ENCODE measurements at regions not wholly inside any gene's neighbourhood (a gene's known extent, or its start where the extent isn't known, plus 50 kb on each side); places are given as distances from the start of the nearest gene placed in this dataset.

DNA sequence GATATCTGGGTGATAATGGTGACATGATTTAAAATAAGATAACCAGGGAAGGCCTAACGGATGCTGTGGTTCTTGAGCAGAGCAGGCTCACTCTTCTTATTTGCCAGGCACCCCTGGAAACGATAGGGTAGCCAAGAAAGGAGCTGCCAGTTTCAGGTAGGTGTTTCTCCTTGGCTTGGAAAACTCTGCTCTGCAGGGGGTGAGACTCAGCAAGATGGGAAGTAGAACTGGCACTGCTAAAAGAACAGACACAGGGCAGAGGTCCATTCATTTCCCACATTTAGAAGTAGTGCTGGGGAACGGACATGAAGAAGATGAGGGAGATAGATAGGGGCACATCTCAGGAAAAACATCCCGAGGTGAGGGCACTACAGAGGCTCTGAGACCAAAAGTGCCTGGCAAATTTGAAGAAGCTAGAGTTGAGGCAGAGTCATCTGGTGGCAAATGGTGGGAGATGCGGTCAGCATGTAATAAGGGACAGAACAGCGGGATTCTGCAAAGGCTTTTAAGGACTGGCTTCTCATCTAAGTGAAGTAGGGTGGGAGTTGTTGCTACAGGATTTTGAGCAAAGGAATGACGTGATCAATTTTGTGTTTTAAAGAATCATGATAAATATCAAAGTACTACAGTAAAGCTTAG lies 323.4 kb upstream of the PLSCR5 start:
- H3K27ac ChIP-seq (ENCODE audit: low read depth, low read length): no peak overlapping the region
- H3K27me3 ChIP-seq (ENCODE audit: control insufficient read depth, insufficient read depth, low read length): no peaks in the 10 kb centered on the region
- no peaks in the 10 kb centered on the region for H3K9me3 ChIP-seq (ENCODE audit: control insufficient read depth, insufficient read depth, low read depth, low read length)
- no peak overlapping the region for H3K4me3 ChIP-seq (ENCODE audit: low read depth, low read length)
- no peaks in the 10 kb centered on the region for H3K36me3 ChIP-seq (ENCODE audit: control insufficient read depth, insufficient read depth, low read length)
- H3K4me1 ChIP-seq (ENCODE audit: control insufficient read depth, insufficient read depth, low read length): no peaks in the 10 kb centered on the region
- H3K9ac ChIP-seq (ENCODE audit: low read length): no peak overlapping the region

DNA sequence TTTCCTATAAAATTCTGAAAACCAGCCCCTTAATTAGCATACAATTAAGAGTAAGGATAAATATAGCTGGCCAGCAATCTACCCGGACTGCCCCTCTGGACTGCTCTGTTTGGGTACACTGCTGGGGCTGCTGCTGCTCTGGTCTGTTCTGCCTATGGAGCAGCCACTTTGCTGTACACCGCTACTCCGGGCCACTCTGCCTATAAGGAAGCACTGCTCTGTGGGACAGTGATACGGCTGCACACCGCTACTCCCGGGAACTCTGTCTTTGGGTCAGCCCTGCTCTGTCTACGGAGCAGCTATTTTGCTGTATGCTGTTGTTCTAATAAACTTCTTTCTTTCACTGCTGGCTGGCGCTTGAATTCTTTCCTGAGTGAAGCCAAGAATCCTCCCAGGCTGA lies 316.5 kb upstream of the PLSCR5 start:
- Histone ChIP-seq H3K9me3 (ENCODE audit: control insufficient read depth, insufficient read depth, low read depth, low read length) (no peaks in the 10 kb centered on the region), H3K36me3 (ENCODE audit: control insufficient read depth, insufficient read depth, low read length) (no peaks in the 10 kb centered on the region), H3K27me3 (ENCODE audit: control insufficient read depth, insufficient read depth, low read length) (no peaks in the 10 kb centered on the region), H3K4me1 (ENCODE audit: control insufficient read depth, insufficient read depth, low read length) (no peaks in the 10 kb centered on the region), H3K4me3 (ENCODE audit: low read depth, low read length) (no peak overlapping the region), H3K9ac (ENCODE audit: low read length) (no peak overlapping the region), H3K27ac (ENCODE audit: low read depth, low read length) (no peak overlapping the region)

DNA sequence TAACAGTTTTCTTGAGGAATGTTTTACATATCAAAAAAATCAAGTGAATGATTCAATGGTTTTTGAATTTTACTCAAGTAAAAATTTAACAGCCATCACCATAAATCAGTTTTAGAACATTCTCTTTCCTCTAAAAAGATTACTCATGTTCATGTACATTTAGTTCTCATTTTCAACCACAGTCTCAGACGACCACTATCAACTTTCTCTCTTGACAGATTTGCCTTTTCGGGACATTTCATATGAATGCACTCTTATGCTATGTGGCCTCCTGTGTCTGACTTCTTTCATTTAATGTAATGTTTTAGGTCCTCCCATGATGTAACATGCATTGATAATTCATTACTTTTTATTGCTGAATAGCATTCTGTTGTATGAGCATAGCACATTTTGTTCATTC lies 309.3 kb upstream of the PLSCR5 start:
- H3K9me3 ChIP-seq (ENCODE audit: control insufficient read depth, insufficient read depth, low read depth, low read length): no peaks in the 10 kb centered on the region; the same call in 1 of the 2 replicates
- no peaks in the 10 kb centered on the region for H3K4me1 ChIP-seq (ENCODE audit: control insufficient read depth, insufficient read depth, low read length)
- H3K4me3 ChIP-seq (ENCODE audit: low read depth, low read length): no peak overlapping the region
- H3K27ac ChIP-seq (ENCODE audit: low read depth, low read length): no peak overlapping the region
- no peak overlapping the region for H3K9ac ChIP-seq (ENCODE audit: low read length)
- no peaks in the 10 kb centered on the region for H3K36me3 ChIP-seq (ENCODE audit: control insufficient read depth, insufficient read depth, low read length)
- no peaks in the 10 kb centered on the region for H3K27me3 ChIP-seq (ENCODE audit: control insufficient read depth, insufficient read depth, low read length)

DNA sequence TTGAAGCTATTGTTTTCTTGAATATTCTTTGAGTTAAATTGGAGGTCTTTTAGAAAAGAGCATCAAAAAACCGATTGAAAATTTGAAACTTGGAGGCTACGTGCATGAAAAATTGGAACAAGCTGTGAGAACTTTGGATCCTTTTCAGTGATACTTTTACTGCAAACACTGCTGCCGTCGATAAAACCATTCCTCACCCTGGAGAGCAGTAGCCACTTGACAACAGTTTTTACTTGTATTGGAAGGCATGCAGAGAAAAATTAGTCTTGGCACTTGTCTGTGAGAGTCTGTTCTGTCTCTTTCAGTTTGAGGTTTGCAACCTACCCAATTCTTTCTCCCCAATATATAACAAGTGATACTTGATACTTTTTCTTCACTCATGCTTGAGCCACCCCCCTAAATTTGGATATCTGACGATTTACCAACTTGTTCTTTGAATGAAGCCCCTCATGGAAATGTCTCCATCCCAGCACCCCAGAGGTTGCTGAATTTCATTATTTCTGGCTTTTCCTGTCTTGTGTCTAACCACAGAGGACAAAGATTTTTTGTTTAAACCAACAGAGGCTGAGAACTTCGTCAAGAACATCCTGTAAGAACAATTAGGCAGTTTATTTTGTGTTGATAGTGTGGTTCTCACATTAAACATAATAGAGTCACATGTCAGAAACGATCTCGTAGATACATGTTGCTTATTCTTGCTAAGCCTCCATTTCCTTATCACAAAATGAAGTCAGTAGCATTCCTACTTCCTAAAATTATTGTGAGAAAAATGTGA lies 307.3 kb upstream of the PLSCR5 start:
- Histone ChIP-seq H3K36me3 (ENCODE audit: control insufficient read depth, insufficient read depth, low read length) (no peaks in the 10 kb centered on the region), H3K9me3 (ENCODE audit: control insufficient read depth, insufficient read depth, low read depth, low read length) (no peaks in the 10 kb centered on the region; the same call in 1 of the 2 replicates)

DNA sequence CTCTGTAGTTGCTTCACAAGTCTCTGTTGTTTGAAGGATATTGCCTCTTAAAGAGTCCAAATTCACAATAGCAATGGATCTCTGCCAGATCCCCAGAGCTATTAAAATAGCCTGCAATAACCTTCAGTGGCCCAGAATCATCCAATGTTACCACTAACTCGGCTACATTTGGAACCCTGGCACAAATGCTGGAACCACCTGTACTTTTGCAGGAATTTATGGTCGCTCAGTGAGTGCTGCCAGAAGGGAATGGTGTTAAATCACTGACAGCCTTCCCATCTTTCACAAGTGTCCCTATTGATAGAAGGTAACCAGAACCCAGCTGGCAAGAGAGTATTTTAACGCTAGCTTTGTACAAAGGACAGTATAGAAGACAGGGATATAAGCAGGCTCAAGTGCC lies 298.8 kb upstream of the PLSCR5 start:
- Histone ChIP-seq H3K27me3 (ENCODE audit: control insufficient read depth, insufficient read depth, low read length) (no peaks in the 10 kb centered on the region), H3K9me3 (ENCODE audit: control insufficient read depth, insufficient read depth, low read depth, low read length) (no peaks in the 10 kb centered on the region), H3K9ac (ENCODE audit: low read length) (no peak overlapping the region), H3K4me1 (ENCODE audit: control insufficient read depth, insufficient read depth, low read length) (no peaks in the 10 kb centered on the region), H3K4me3 (ENCODE audit: low read depth, low read length) (no peak overlapping the region), H3K36me3 (ENCODE audit: control insufficient read depth, insufficient read depth, low read length) (no peaks in the 10 kb centered on the region), H3K27ac (ENCODE audit: low read depth, low read length) (no peak overlapping the region)

More for the DNA sequence above, 307.3 kb upstream of the PLSCR5 start:
- Histone ChIP-seq H3K4me1 (ENCODE audit: control insufficient read depth, insufficient read depth, low read length) (no peaks in the 10 kb centered on the region), H3K27ac (ENCODE audit: low read depth, low read length) (no peak overlapping the region), H3K9ac (ENCODE audit: low read length) (no peak overlapping the region), H3K27me3 (ENCODE audit: control insufficient read depth, insufficient read depth, low read length) (no peaks in the 10 kb centered on the region), H3K4me3 (ENCODE audit: low read depth, low read length) (no peak overlapping the region)

DNA sequence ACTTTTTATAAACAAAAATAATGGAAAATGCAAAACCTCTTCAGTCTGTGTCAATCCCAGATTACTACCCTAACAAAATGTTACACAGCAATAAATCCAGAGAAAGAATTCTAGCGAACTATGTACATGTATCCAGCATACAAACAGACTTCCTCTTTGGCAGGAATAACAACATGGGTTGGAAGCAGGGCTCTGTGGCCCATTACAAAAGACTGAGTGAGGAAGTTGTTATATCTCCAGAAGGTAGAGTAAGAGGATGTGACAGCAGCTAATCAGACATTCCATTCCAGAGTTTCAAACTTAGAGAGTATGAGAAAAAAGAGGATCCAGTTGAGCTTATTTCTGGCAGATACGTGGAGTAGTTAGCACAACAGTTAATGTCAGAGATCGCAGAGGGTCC lies 294.0 kb upstream of the PLSCR5 start:
- H3K4me3 ChIP-seq (ENCODE audit: low read depth, low read length): no peak overlapping the region
- H3K9ac ChIP-seq (ENCODE audit: low read length): no peak overlapping the region
- H3K9me3 ChIP-seq (ENCODE audit: control insufficient read depth, insufficient read depth, low read depth, low read length): no peaks in the 10 kb centered on the region
- no peaks in the 10 kb centered on the region for H3K27me3 ChIP-seq (ENCODE audit: control insufficient read depth, insufficient read depth, low read length)
- no peaks in the 10 kb centered on the region for H3K36me3 ChIP-seq (ENCODE audit: control insufficient read depth, insufficient read depth, low read length)
- no peak overlapping the region for H3K27ac ChIP-seq (ENCODE audit: low read depth, low read length)
- no peaks in the 10 kb centered on the region for H3K4me1 ChIP-seq (ENCODE audit: control insufficient read depth, insufficient read depth, low read length)

GRCh38 chr3:146896711-146897110 lies 291.6 kb upstream of the PLSCR5 start:
- H3K4me3 ChIP-seq (ENCODE audit: low read depth, low read length): no peak overlapping the region
- no peak overlapping the region for H3K27ac ChIP-seq (ENCODE audit: low read depth, low read length)
- H3K27me3 ChIP-seq (ENCODE audit: control insufficient read depth, insufficient read depth, low read length): no peaks in the 10 kb centered on the region
- H3K9ac ChIP-seq (ENCODE audit: low read length): no peak overlapping the region
- H3K9me3 ChIP-seq (ENCODE audit: control insufficient read depth, insufficient read depth, low read depth, low read length): no peaks in the 10 kb centered on the region
- no peaks in the 10 kb centered on the region for H3K36me3 ChIP-seq (ENCODE audit: control insufficient read depth, insufficient read depth, low read length)
- H3K4me1 ChIP-seq (ENCODE audit: control insufficient read depth, insufficient read depth, low read length): peaks cover 3% of the 10 kb centered on the region; the same call in 1 of the 2 replicates

- no peak overlapping the region for H3K9ac ChIP-seq (ENCODE audit: low read length)
Measured at GRCh38 chr3:146895026-146895749, 290.0 kb upstream of the PLSCR5 start.

GRCh38 chr3:146894406-146894805 lies 289.3 kb upstream of the PLSCR5 start:
- H3K9ac ChIP-seq (ENCODE audit: low read length): no peak overlapping the region
- no peaks in the 10 kb centered on the region for H3K9me3 ChIP-seq (ENCODE audit: control insufficient read depth, insufficient read depth, low read depth, low read length)
- no peaks in the 10 kb centered on the region for H3K36me3 ChIP-seq (ENCODE audit: control insufficient read depth, insufficient read depth, low read length)
- H3K4me1 ChIP-seq (ENCODE audit: control insufficient read depth, insufficient read depth, low read length): peaks cover 3% of the 10 kb centered on the region; the same call in 1 of the 2 replicates
- H3K4me3 ChIP-seq (ENCODE audit: low read depth, low read length): no peak overlapping the region
- no peak overlapping the region for H3K27ac ChIP-seq (ENCODE audit: low read depth, low read length)
- H3K27me3 ChIP-seq (ENCODE audit: control insufficient read depth, insufficient read depth, low read length): no peaks in the 10 kb centered on the region

More at GRCh38 chr3:146895026-146895749, 290.0 kb upstream of the PLSCR5 start:
- Histone ChIP-seq H3K4me1 (ENCODE audit: control insufficient read depth, insufficient read depth, low read length) (peaks cover 3% of the 10 kb centered on the region; the same call in 1 of the 2 replicates), H3K9me3 (ENCODE audit: control insufficient read depth, insufficient read depth, low read depth, low read length) (no peaks in the 10 kb centered on the region), H3K4me3 (ENCODE audit: low read depth, low read length) (no peak overlapping the region), H3K27ac (ENCODE audit: low read depth, low read length) (no peak overlapping the region), H3K27me3 (ENCODE audit: control insufficient read depth, insufficient read depth, low read length) (no peaks in the 10 kb centered on the region), H3K36me3 (ENCODE audit: control insufficient read depth, insufficient read depth, low read length) (no peaks in the 10 kb centered on the region)

GRCh38 chr3:146892041-146892440 lies 286.9 kb upstream of the PLSCR5 start:
- Histone ChIP-seq H3K4me1 (ENCODE audit: control insufficient read depth, insufficient read depth, low read length) (peaks cover 3% of the 10 kb centered on the region; the same call in 1 of the 2 replicates), H3K36me3 (ENCODE audit: control insufficient read depth, insufficient read depth, low read length) (no peaks in the 10 kb centered on the region), H3K9me3 (ENCODE audit: control insufficient read depth, insufficient read depth, low read depth, low read length) (no peaks in the 10 kb centered on the region), H3K9ac (ENCODE audit: low read length) (no peak overlapping the region), H3K4me3 (ENCODE audit: low read depth, low read length) (no peak overlapping the region), H3K27ac (ENCODE audit: low read depth, low read length) (no peak overlapping the region), H3K27me3 (ENCODE audit: control insufficient read depth, insufficient read depth, low read length) (no peaks in the 10 kb centered on the region)

- H3K9ac ChIP-seq (ENCODE audit: low read length): no peak overlapping the region
- no peak overlapping the region for H3K4me3 ChIP-seq (ENCODE audit: low read depth, low read length)
- no peaks in the 10 kb centered on the region for H3K36me3 ChIP-seq (ENCODE audit: control insufficient read depth, insufficient read depth, low read length)
- no peaks in the 10 kb centered on the region for H3K27me3 ChIP-seq (ENCODE audit: control insufficient read depth, insufficient read depth, low read length)
- no peaks in the 10 kb centered on the region for H3K9me3 ChIP-seq (ENCODE audit: control insufficient read depth, insufficient read depth, low read depth, low read length)
- H3K4me1 ChIP-seq (ENCODE audit: control insufficient read depth, insufficient read depth, low read length): peaks cover 3% of the 10 kb centered on the region; the same call in 1 of the 2 replicates
- H3K27ac ChIP-seq (ENCODE audit: low read depth, low read length): no peak overlapping the region
Measured at GRCh38 chr3:146889626-146890025, 284.5 kb upstream of the PLSCR5 start.
